Neuronal stem cell (in vitro differentiated cells): ENCODE measurements at regions not wholly inside any gene's neighbourhood (a gene's known extent, or its start where the extent isn't known, plus 50 kb on each side); places are given as distances from the start of the nearest gene placed in this dataset.

Experiments
- DNase-seq: peaks from one replicate; pipeline ENCODE4 v3.0.0-alpha.2; 2013; ENCODE audit warnings: low spot score
- H2AFZ ChIP-seq: one replicate; pipeline ENCODE4 v1.6.1; 2013; ENCODE audit warnings: mild to moderate bottlenecking, low read length, inconsistent platforms
- H2AK5ac ChIP-seq: 2 replicates; pipeline ENCODE4 v1.6.1; 2013; ENCODE audit warnings: low read depth, mild to moderate bottlenecking, inconsistent platforms, low read length, moderate library complexity, mixed read lengths
- H2BK120ac ChIP-seq: 2 replicates; pipeline ENCODE4 v1.6.1; 2013; ENCODE audit warnings: low read depth, mild to moderate bottlenecking, inconsistent platforms, low read length, moderate library complexity, mixed read lengths
- H2BK12ac ChIP-seq: one replicate; pipeline ENCODE4 v1.6.1; 2013; ENCODE audit warnings: low read length, inconsistent platforms
- H2BK15ac ChIP-seq: 2 replicates; pipeline ENCODE4 v1.6.1; 2013; ENCODE audit warnings: mild to moderate bottlenecking, low read length, inconsistent platforms, mixed read lengths
- H2BK5ac ChIP-seq: one replicate; pipeline ENCODE4 v1.6.1; 2013; ENCODE audit warnings: inconsistent platforms, mild to moderate bottlenecking, low read length, moderate library complexity
- H3K14ac ChIP-seq: one replicate; pipeline ENCODE4 v1.6.1; 2013; ENCODE audit warnings: low read length, inconsistent platforms
- H3K18ac ChIP-seq: 2 replicates; pipeline ENCODE4 v1.6.1; 2013; ENCODE audit warnings: low read length, inconsistent platforms
- H3K23ac ChIP-seq: 2 replicates; pipeline ENCODE4 v1.6.1; 2013; ENCODE audit warnings: low read depth, mild to moderate bottlenecking, mixed read lengths, low read length, inconsistent platforms; ENCODE audit not compliant: poor library complexity
- H3K27ac ChIP-seq: replicated peaks from 3 replicates; pipeline ENCODE4 v1.5.1; 2013; ENCODE audit warnings: low read length, inconsistent platforms
- H3K27me3 ChIP-seq, 3 experiments: 2 replicates each; pipeline ENCODE4 v1.6.1; 2013; ENCODE audit warnings: low read length in 3 of 3, mild to moderate bottlenecking in 2 of 3, inconsistent platforms in 1 of 3, low read depth in 1 of 3, mixed read lengths in 1 of 3, moderate library complexity in 1 of 3; ENCODE audit not compliant: control insufficient read depth in 3 of 3, insufficient read depth in 3 of 3
- H3K36me3 ChIP-seq, 2 donors: replicated peaks in 1 of 2; 2 replicates each; pipeline ENCODE4 v1.6.1; 2013; ENCODE audit warnings: low read length in 2 of 2; ENCODE audit not compliant: control insufficient read depth in 2 of 2, insufficient read depth in 2 of 2
- H3K4ac ChIP-seq: 2 replicates; pipeline ENCODE4 v1.6.1; 2013; ENCODE audit warnings: inconsistent platforms, mild to moderate bottlenecking, low read length, moderate library complexity
- H3K4me1 ChIP-seq, 2 donors: 1 replicate in 1 of 2; 2 replicates in 1 of 2; pipeline ENCODE4 v1.6.1; 2013; ENCODE audit warnings: low read length in 2 of 2, low read depth in 1 of 2; ENCODE audit not compliant: control insufficient read depth in 2 of 2, insufficient read depth in 1 of 2
- H3K4me2 ChIP-seq: one replicate; pipeline ENCODE4 v1.6.1; 2013; ENCODE audit warnings: mild to moderate bottlenecking, low read length, inconsistent platforms; ENCODE audit not compliant: insufficient read depth, poor library complexity, severe bottlenecking
- H3K4me3 ChIP-seq, 2 donors: 2 replicates each; pipeline ENCODE4 v1.5.1; 2013; ENCODE audit warnings: low read length in 2 of 2, mild to moderate bottlenecking in 2 of 2, inconsistent platforms in 1 of 2, moderate library complexity in 1 of 2
- H3K79me1 ChIP-seq: one replicate; pipeline ENCODE4 v1.6.1; 2013; ENCODE audit warnings: low read depth, mild to moderate bottlenecking, inconsistent platforms, low read length, moderate library complexity
- H3K9ac ChIP-seq: one replicate; pipeline ENCODE4 v1.6.1; 2013; ENCODE audit warnings: mild to moderate bottlenecking, low read depth, low read length, inconsistent platforms; ENCODE audit not compliant: poor library complexity
- H3K9me3 ChIP-seq, 2 donors: replicated peaks in 1 of 2; 2 replicates each; pipeline versions ENCODE3 to v1.6.1; 2013; ENCODE audit warnings: low read length in 2 of 2, mild to moderate bottlenecking in 2 of 2, inconsistent platforms in 1 of 2, low read depth in 1 of 2, mixed read lengths in 1 of 2, moderate library complexity in 1 of 2; ENCODE audit not compliant: control insufficient read depth in 2 of 2, insufficient read depth in 1 of 2
- H4K8ac ChIP-seq: one replicate; pipeline ENCODE4 v1.6.1; 2013; ENCODE audit warnings: low read depth, mild to moderate bottlenecking, inconsistent platforms, low read length, moderate library complexity
- H4K91ac ChIP-seq: one replicate; pipeline ENCODE4 v1.6.1; 2013; ENCODE audit warnings: low read length, low read depth, mild to moderate bottlenecking, inconsistent platforms; ENCODE audit not compliant: poor library complexity
- WGBS, 2 donors: extraction: QIAGEN DNeasy Blood & Tissue Kit; methylation state at CpG; one replicate each; pipeline ENCODE4 v1.1.7; 2013; ENCODE audit warnings: missing lambda C conversion rate in 2 of 2, mixed read lengths in 1 of 2; ENCODE audit not compliant: insufficient read length in 2 of 2, insufficient replicate concordance in 1 of 2; ENCODE audit errors: extremely low coverage in 2 of 2; 5-methylcytosine and 5-hydroxymethylcytosine counted together

GRCh38 chr21:33121715-33122475 lies 52.0 kb downstream of the OLIG1 start:
- Histone ChIP-seq H3K27me3 (peaks cover 3 to 91% (median 22%) of the 10 kb centered on the region in 3 experiments), H3K79me1 (no peaks in the 10 kb centered on the region), H3K27ac (no peak overlapping the region), H3K4ac (no peak overlapping the region), H3K18ac (no peak overlapping the region), H3K36me3 (no peaks in the 10 kb centered on the region), H2AFZ (no peak overlapping the region), H2BK15ac (no peak overlapping the region), H3K23ac (no peak overlapping the region), H2AK5ac (no peak overlapping the region), H2BK12ac (no peak overlapping the region), H3K14ac (no peak overlapping the region), H2BK5ac (no peak overlapping the region), H3K4me3 (no peak overlapping the region), H3K9ac (no peak overlapping the region), H3K4me1 (no peaks in the 10 kb centered on the region), H4K91ac (no peak overlapping the region), H3K9me3 (no peaks in the 10 kb centered on the region), H4K8ac (no peak overlapping the region), H2BK120ac (no peak overlapping the region), H3K4me2 (no peak overlapping the region)
- WGBS, 2 donors, result no CpG with 5 or more reads among the region's 13 CpGs
- peak; percentile 56 for DNase-seq

DNA sequence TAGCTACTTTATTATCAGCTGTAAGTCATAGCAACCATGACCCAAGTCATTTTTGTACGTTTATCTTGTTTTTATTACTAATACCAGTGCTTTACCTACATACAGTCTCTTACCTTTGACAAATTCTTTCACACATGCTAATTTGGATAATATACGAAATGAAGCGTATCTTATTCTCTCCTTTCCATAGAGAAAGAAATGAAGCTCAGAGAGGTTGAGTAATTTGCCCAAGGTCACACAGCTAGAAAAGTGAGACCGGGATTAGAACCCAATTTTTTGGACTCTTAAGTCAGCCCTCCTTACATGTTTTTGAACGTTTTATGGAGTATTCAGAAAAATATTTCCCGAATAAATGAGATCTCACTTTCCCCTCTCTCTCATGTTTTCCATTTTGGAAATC lies 52.6 kb downstream of the OLIG1 start:
- DNase-seq, result no peak
- no CpG with 5 or more reads among the region's 6 CpGs for WGBS, 2 donors
- no peak overlapping the region for H4K91ac ChIP-seq
- no peak overlapping the region for H3K4ac ChIP-seq
- H3K18ac ChIP-seq, result no peak overlapping the region
- H3K4me3 ChIP-seq, result no peak overlapping the region
- peaks cover 0 to 89% (median 16%) of the 10 kb centered on the region in 3 experiments for H3K27me3 ChIP-seq
- no peak overlapping the region for H2AFZ ChIP-seq
- no peak overlapping the region for H2BK120ac ChIP-seq
- H4K8ac ChIP-seq, result no peak overlapping the region
- H3K36me3 ChIP-seq, result no peaks in the 10 kb centered on the region
- H3K79me1 ChIP-seq, result no peaks in the 10 kb centered on the region
- H2BK15ac ChIP-seq, result no peak overlapping the region
- H2BK12ac ChIP-seq, result no peak overlapping the region
- no peak overlapping the region for H2AK5ac ChIP-seq
- no peak overlapping the region for H3K9ac ChIP-seq
- no peak overlapping the region for H3K4me2 ChIP-seq
- no peak overlapping the region for H2BK5ac ChIP-seq
- no peak overlapping the region for H3K14ac ChIP-seq
- H3K27ac ChIP-seq, result no peak overlapping the region
- no peak overlapping the region for H3K23ac ChIP-seq
- H3K4me1 ChIP-seq, result peaks cover 0 to under 1% of the 10 kb centered on the region in 2 donors
- no peaks in the 10 kb centered on the region for H3K9me3 ChIP-seq

DNA sequence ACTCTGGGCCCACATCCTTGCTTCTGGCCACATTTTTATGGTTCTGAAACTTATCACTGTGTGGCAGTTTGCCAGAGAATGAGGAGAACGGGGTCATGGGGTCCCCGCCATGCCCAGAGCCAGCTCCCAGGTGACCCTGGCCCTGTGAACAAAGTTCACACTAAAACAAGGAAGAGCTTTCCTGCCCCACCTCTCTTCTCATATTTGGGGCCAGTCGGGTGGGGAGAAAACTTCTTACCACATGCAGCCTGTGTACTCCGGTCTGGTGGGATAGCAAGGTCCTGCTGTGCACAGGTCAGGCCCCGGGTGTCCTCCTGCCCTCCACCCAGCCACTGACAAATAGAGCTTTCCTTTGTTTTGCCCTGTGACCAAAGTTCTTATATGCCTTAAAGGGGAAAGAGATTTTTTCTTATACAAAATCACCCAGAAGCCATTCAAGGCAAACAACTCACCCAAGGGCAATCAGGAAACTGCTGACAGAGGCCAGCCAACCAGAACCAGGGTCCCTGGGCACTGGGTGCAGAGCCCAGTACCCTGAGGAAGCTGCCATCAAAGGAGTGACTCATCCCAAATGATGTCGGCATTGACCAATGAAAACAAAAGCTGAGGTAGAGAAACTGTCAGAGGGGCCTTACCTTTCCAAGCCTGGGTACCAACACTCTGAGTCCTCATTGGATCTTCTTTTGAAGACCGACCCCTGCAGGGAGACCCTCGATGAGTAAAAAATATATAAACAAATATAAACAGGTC lies 53.6 kb downstream of the OLIG1 start:
- Histone ChIP-seq H3K18ac (no peak overlapping the region), H3K79me1 (no peaks in the 10 kb centered on the region), H3K9me3 (no peaks in the 10 kb centered on the region), H3K4me3 (no peak overlapping the region), H2BK5ac (no peak overlapping the region), H3K36me3 (no peaks in the 10 kb centered on the region), H4K91ac (no peak overlapping the region), H2BK15ac (no peak overlapping the region), H3K23ac (no peak overlapping the region), H2AK5ac (no peak overlapping the region), H3K27ac (no peak overlapping the region), H4K8ac (no peak overlapping the region), H3K27me3 (peaks cover 0 to 89% (median 11%) of the 10 kb centered on the region in 3 experiments), H3K14ac (no peak overlapping the region), H3K4me2 (no peak overlapping the region), H3K4me1 (peaks cover 0 to 5% of the 10 kb centered on the region in 2 donors), H3K4ac (no peak overlapping the region), H3K9ac (no peak overlapping the region), H2AFZ (no peak overlapping the region), H2BK12ac (no peak overlapping the region), H2BK120ac (no peak overlapping the region)
- no CpG with 5 or more reads among the region's 8 CpGs for WGBS, 2 donors
- no peak for DNase-seq

DNA sequence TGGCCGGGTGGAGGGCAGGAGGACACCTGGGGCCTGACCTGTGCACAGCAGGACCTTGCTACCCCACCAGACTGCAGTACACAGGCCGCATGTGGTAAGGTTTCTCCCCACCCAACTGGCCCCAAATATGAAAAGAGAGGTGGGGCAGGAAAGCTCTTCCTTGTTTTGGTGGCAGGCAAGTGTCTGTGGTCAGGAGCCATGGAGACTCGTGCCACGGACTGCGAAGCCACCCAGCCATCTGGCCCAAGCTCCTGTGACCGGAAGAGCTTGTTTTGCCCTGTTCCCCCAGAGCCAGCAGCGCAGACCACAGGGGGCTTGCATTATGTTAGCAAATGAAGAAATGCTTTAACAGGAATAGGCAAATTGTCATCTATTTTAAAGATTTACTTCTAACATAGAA lies 54.9 kb downstream of the OLIG1 start:
- no peak overlapping the region for H2BK120ac ChIP-seq
- no peaks in the 10 kb centered on the region for H3K36me3 ChIP-seq
- no peak overlapping the region for H3K14ac ChIP-seq
- WGBS, 2 donors, result no CpG with 5 or more reads among the region's 7 CpGs
- H4K91ac ChIP-seq, result no peak overlapping the region
- no peak overlapping the region for H3K27ac ChIP-seq
- no peak overlapping the region for H2BK12ac ChIP-seq
- no peak overlapping the region for H2AFZ ChIP-seq
- H3K4me2 ChIP-seq, result no peak overlapping the region
- H3K18ac ChIP-seq, result no peak overlapping the region
- no peak for DNase-seq
- H3K79me1 ChIP-seq, result no peaks in the 10 kb centered on the region
- H3K23ac ChIP-seq, result no peak overlapping the region
- H3K4me1 ChIP-seq, result peaks cover 0 to 5% of the 10 kb centered on the region in 2 donors
- H3K4me3 ChIP-seq, result no peak overlapping the region
- no peak overlapping the region for H3K9ac ChIP-seq
- no peak overlapping the region for H2AK5ac ChIP-seq
- H3K27me3 ChIP-seq, result peaks cover 0 to 83% (median 5%) of the 10 kb centered on the region in 3 experiments
- no peak overlapping the region for H2BK15ac ChIP-seq
- H3K4ac ChIP-seq, result no peak overlapping the region
- H4K8ac ChIP-seq, result no peak overlapping the region
- no peak overlapping the region for H2BK5ac ChIP-seq
- no peaks in the 10 kb centered on the region for H3K9me3 ChIP-seq
